Ascending aorta (tissue), 2 donors: ENCODE measurements at regions not wholly inside any gene's neighbourhood (a gene's known extent, or its start where the extent isn't known, plus 50 kb on each side); places are given as distances from the start of the nearest gene placed in this dataset.

Source experiments
- DNase-seq, 2 donors: peaks; one replicate each; pipeline ENCODE4 v3.0.0-alpha.2; 2019; ENCODE audit warnings: low spot score in 2 of 2
- H3K27ac ChIP-seq, 2 donors: fragments of 200-600 bp; sonication (generic); one replicate each; pipeline ENCODE4 v1.5.1; 2016 to 2017; ENCODE audit warnings: mild to moderate bottlenecking in 1 of 2
- H3K27me3 ChIP-seq: fragments of 200-600 bp; sonication (generic); one replicate; pipeline ENCODE4 v1.5.1; 2017
- H3K36me3 ChIP-seq, 2 donors: fragments of 200-600 bp; sonication (generic); one replicate each; pipeline ENCODE4 v1.5.1; 2016
- H3K4me1 ChIP-seq, 2 donors: fragments of 200-600 bp; sonication (generic); one replicate each; pipeline ENCODE4 v1.5.1; 2016 to 2017; ENCODE audit warnings: mild to moderate bottlenecking in 1 of 2
- H3K4me3 ChIP-seq, 2 donors: fragments of 200-600 bp; sonication (generic); one replicate each; pipeline ENCODE4 v1.5.1; 2016 to 2017; ENCODE audit warnings: mild to moderate bottlenecking in 1 of 2
- H3K9me3 ChIP-seq, 2 donors: fragments of 200-600 bp; sonication (generic); one replicate each; pipeline ENCODE4 v1.5.1; 2016
- CTCF ChIP-seq, 3 experiments: fragments of 200-600 bp in 2 of 3; fragments of 450-650 bp in 1 of 3; sonication (generic) in 2 of 3; IDR thresholded peaks; one replicate each; pipeline ENCODE4 v1.5.1; 2016 to 2019; ENCODE audit warnings: antibody characterized with exemption in 3 of 3, mild to moderate bottlenecking in 1 of 3, moderate library complexity in 1 of 3
- intact Hi-C: fragments of 100-400 bp; cut with DNase I; formaldehyde crosslinking; loops from one replicate; pipeline ENCODE4 v1.15.1; 2023

- intact Hi-C loops: no loop called here
- no peak for DNase-seq
Measured at GRCh38 chr7:10584886-10585285, 388.8 kb upstream of the PHF14 start.

GRCh38 chr7:10588084-10588483 lies 385.6 kb upstream of the PHF14 start:
- H3K27me3 ChIP-seq: no peaks in the 10 kb centered on the region
- H3K36me3 ChIP-seq: no peaks in the 10 kb centered on the region
- no peaks in the 10 kb centered on the region for H3K4me1 ChIP-seq
- no peak for DNase-seq
- H3K9me3 ChIP-seq: no peaks in the 10 kb centered on the region
- no peak for TF ChIP-seq CTCF (IDR thresholded peaks at IDR 0.05)
- H3K27ac ChIP-seq: no peak overlapping the region
- no peak overlapping the region for H3K4me3 ChIP-seq
- intact Hi-C loops: no loop called here

More at GRCh38 chr7:10584886-10585285, 388.8 kb upstream of the PHF14 start:
- H3K27me3 ChIP-seq: no peaks in the 10 kb centered on the region
- TF ChIP-seq CTCF (IDR thresholded peaks at IDR 0.05): no peak
- H3K4me3 ChIP-seq: no peak overlapping the region
- no peaks in the 10 kb centered on the region for H3K4me1 ChIP-seq
- H3K36me3 ChIP-seq: no peaks in the 10 kb centered on the region
- no peaks in the 10 kb centered on the region for H3K9me3 ChIP-seq
- no peak overlapping the region for H3K27ac ChIP-seq

- H3K27ac ChIP-seq: no peak overlapping the region
- no peaks in the 10 kb centered on the region for H3K9me3 ChIP-seq
- H3K36me3 ChIP-seq: no peaks in the 10 kb centered on the region
- TF ChIP-seq CTCF (IDR thresholded peaks at IDR 0.05): no peak
- H3K4me3 ChIP-seq: no peak overlapping the region
- no peaks in the 10 kb centered on the region for H3K4me1 ChIP-seq
- intact Hi-C loops: no loop called here
- DNase-seq: no peak
- H3K27me3 ChIP-seq: no peaks in the 10 kb centered on the region
Measured at GRCh38 chr7:10592604-10593003, 381.1 kb upstream of the PHF14 start.

GRCh38 chr7:10593080-10593479 lies 380.6 kb upstream of the PHF14 start:
- Histone ChIP-seq H3K9me3 (no peaks in the 10 kb centered on the region), H3K27me3 (no peaks in the 10 kb centered on the region), H3K4me1 (no peaks in the 10 kb centered on the region), H3K4me3 (no peak overlapping the region), H3K36me3 (no peaks in the 10 kb centered on the region), H3K27ac (no peak overlapping the region)
- no peak for DNase-seq
- intact Hi-C loops: no loop called here
- no peak for TF ChIP-seq CTCF (IDR thresholded peaks at IDR 0.05)

- intact Hi-C loops: no loop called here
- TF ChIP-seq CTCF (IDR thresholded peaks at IDR 0.05): no peak
Measured at GRCh38 chr7:10596827-10597226, 376.8 kb upstream of the PHF14 start.

GRCh38 chr7:10604128-10604527 lies 369.5 kb upstream of the PHF14 start:
- intact Hi-C loops: no loop called here

More at GRCh38 chr7:10596827-10597226, 376.8 kb upstream of the PHF14 start:
- Histone ChIP-seq H3K4me3 (no peak overlapping the region), H3K27ac (no peak overlapping the region), H3K27me3 (no peaks in the 10 kb centered on the region), H3K4me1 (no peaks in the 10 kb centered on the region), H3K36me3 (no peaks in the 10 kb centered on the region), H3K9me3 (no peaks in the 10 kb centered on the region)
- no peak for DNase-seq

More at GRCh38 chr7:10604128-10604527, 369.5 kb upstream of the PHF14 start:
- H3K9me3 ChIP-seq: no peaks in the 10 kb centered on the region
- no peaks in the 10 kb centered on the region for H3K27me3 ChIP-seq
- no peaks in the 10 kb centered on the region for H3K4me1 ChIP-seq
- no peak overlapping the region for H3K27ac ChIP-seq
- DNase-seq: no peak
- no peak for TF ChIP-seq CTCF (IDR thresholded peaks at IDR 0.05)
- no peak overlapping the region for H3K4me3 ChIP-seq
- no peaks in the 10 kb centered on the region for H3K36me3 ChIP-seq
